Mesodermal cell (in vitro differentiated cells): ENCODE measurements at regions not wholly inside any gene's neighbourhood (a gene's known extent, or its start where the extent isn't known, plus 50 kb on each side); places are given as distances from the start of the nearest gene placed in this dataset.

Source experiments
- H3K27ac ChIP-seq: 2 replicates; pipeline ENCODE4 v1.7.0; 2013; ENCODE audit warnings: mild to moderate bottlenecking, low read depth, low read length, moderate library complexity; ENCODE audit not compliant: severe bottlenecking
- H3K36me3 ChIP-seq: 2 replicates; pipeline ENCODE4 v1.7.1; 2013; ENCODE audit warnings: mild to moderate bottlenecking, low read length, moderate library complexity; ENCODE audit not compliant: control insufficient read depth, insufficient read depth
- H3K4me1 ChIP-seq: one replicate; pipeline ENCODE4 v1.7.1; 2013; ENCODE audit warnings: mild to moderate bottlenecking, low read length; ENCODE audit not compliant: insufficient read depth, control insufficient read depth, poor library complexity, severe bottlenecking
- H3K4me3 ChIP-seq: 2 replicates; pipeline ENCODE4 v1.7.0; 2013; ENCODE audit warnings: low read length, control low read depth, mild to moderate bottlenecking; ENCODE audit not compliant: insufficient read depth, poor library complexity, severe bottlenecking; ENCODE audit errors: extremely low read depth
- H3K9me3 ChIP-seq: 2 replicates; pipeline ENCODE4 v1.7.1; 2013; ENCODE audit warnings: mild to moderate bottlenecking, low read length, moderate library complexity; ENCODE audit not compliant: control insufficient read depth
- WGBS, 2 experiments: methylation state at CpG; one replicate each; pipeline ENCODE4 v1.1.5; 2013; ENCODE audit warnings: missing lambda C conversion rate in 2 of 2; ENCODE audit not compliant: insufficient coverage in 2 of 2; 5-methylcytosine and 5-hydroxymethylcytosine counted together

DNA sequence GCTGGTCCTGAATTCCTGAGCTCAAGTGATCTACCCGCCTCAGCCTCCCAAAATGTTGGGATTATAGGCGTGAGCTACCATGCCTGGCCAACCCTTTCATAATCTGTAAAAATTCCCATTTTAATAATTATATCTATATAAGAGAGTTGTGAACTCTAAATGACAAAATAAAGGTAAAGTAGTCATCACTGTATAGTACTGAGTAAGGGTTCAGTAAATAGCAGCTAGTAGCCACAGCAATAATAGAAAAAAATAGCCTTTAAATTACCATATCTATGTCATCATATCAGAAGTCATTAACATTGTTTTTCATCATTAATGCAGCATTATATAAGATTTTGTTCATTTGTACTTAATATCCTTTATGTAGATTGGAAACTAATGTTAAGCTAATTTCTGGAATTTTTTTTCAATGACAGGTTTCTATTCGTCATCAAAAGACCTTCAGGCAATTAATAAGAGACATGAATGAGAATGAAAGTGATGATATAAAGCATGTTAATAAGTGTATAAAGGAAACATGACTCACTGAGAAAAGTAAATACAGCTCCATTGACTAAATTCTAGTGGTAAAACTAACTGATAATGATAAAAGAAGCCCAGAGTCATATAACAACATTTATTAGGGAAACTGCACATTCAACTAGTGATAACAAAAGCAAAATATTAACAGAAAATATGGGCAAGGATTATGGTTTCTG, 85.9 kb upstream of the UGT8 start:
- 100% methylated on average over 1 of the region's 3 CpGs for WGBS, 2 experiments
- Histone ChIP-seq H3K4me3 (no peak overlapping the region), H3K9me3 (no peaks in the 10 kb centered on the region), H3K4me1 (no peaks in the 10 kb centered on the region), H3K27ac (no peak overlapping the region), H3K36me3 (no peaks in the 10 kb centered on the region)

- Histone ChIP-seq H3K27ac (no peak overlapping the region), H3K4me1 (no peaks in the 10 kb centered on the region), H3K4me3 (no peak overlapping the region), H3K9me3 (no peaks in the 10 kb centered on the region), H3K36me3 (no peaks in the 10 kb centered on the region)
- no CpG with 5 or more reads among the region's 2 CpGs for WGBS, 2 experiments
These were observed 79.2 kb upstream of the UGT8 start for GRCh38 chr4:114519368-114519767.

DNA sequence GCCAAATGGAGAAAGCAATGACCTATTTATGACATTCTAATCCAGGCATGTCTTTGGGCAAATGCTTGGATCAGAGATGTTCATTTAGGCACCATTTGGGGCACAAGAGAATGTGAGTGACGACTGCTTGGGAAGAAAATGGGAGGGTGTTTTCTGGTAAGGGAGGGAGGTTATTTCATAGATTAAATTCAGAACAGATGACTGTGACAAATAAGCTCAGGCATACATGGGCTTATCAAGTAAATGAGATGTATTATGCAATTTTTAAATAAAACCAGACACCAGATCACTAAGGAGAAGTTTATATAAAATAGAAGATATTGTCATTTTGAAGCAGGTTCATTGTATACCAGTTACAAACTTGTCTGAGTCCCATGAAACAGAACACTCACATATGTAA, 71.4 kb upstream of the UGT8 start:
- WGBS, 2 experiments = 67 to 83% methylated on average over 1 of the region's 1 CpG
- Histone ChIP-seq H3K27ac (no peak overlapping the region), H3K4me1 (no peaks in the 10 kb centered on the region), H3K9me3 (no peaks in the 10 kb centered on the region), H3K36me3 (no peaks in the 10 kb centered on the region), H3K4me3 (no peak overlapping the region)

DNA sequence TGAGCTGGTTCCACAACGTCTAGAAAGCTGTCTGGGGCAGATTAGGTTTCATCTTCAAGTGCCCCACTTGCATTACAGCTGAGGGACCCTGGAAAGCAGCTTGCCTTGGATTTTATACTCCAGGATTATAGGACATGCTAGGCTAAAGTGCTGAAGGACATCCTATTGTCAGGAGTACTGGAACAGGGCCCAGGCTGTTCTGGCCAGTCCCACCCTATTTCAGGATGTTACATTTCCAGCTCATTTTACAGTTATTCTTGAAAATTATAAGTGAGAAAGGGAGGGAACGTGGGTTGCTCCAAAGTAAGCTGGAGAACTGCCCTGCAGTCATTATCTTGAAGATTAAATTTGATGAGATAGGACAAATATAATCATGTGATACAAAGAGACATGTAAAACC, 71.0 kb upstream of the UGT8 start:
- no peak overlapping the region for H3K27ac ChIP-seq
- WGBS, 2 experiments = 67 to 75% methylated on average over 1 of the region's 2 CpGs
- H3K4me1 ChIP-seq = no peaks in the 10 kb centered on the region
- H3K9me3 ChIP-seq = no peaks in the 10 kb centered on the region
- H3K4me3 ChIP-seq = no peak overlapping the region
- no peaks in the 10 kb centered on the region for H3K36me3 ChIP-seq

- Histone ChIP-seq H3K4me3 (no peak overlapping the region), H3K9me3 (no peaks in the 10 kb centered on the region), H3K36me3 (no peaks in the 10 kb centered on the region), H3K4me1 (no peaks in the 10 kb centered on the region), H3K27ac (no peak overlapping the region)
- WGBS, 2 experiments = 60% methylated on average over 1 of the region's 1 CpG; no CpG with 5 or more reads in 1 of the 2 experiments
These were observed 62.9 kb upstream of the UGT8 start for GRCh38 chr4:114535725-114536124.

- no peaks in the 10 kb centered on the region for H3K36me3 ChIP-seq
- WGBS, 2 experiments = 69 to 87% methylated on average over 2 to 3 of the region's 3 CpGs
These were observed 61.3 kb upstream of the UGT8 start for GRCh38 chr4:114537352-114537751.

GRCh38 chr4:114538012-114538617, 60.5 kb upstream of the UGT8 start:
- H3K4me3 ChIP-seq = no peak overlapping the region
- no peaks in the 10 kb centered on the region for H3K4me1 ChIP-seq
- H3K9me3 ChIP-seq = no peaks in the 10 kb centered on the region
- H3K36me3 ChIP-seq = no peaks in the 10 kb centered on the region
- WGBS, 2 experiments = 89 to 97% methylated on average over 5 of the region's 5 CpGs
- H3K27ac ChIP-seq = no peak overlapping the region

More at GRCh38 chr4:114537352-114537751, 61.3 kb upstream of the UGT8 start:
- H3K4me3 ChIP-seq = no peak overlapping the region
- no peaks in the 10 kb centered on the region for H3K4me1 ChIP-seq
- H3K27ac ChIP-seq = no peak overlapping the region
- no peaks in the 10 kb centered on the region for H3K9me3 ChIP-seq

GRCh38 chr4:114539985-114540384, 58.6 kb upstream of the UGT8 start:
- no peaks in the 10 kb centered on the region for H3K4me1 ChIP-seq
- no peak overlapping the region for H3K27ac ChIP-seq
- H3K36me3 ChIP-seq = no peaks in the 10 kb centered on the region
- no peak overlapping the region for H3K4me3 ChIP-seq
- H3K9me3 ChIP-seq = no peaks in the 10 kb centered on the region

- WGBS, 2 experiments = 92% methylated on average over 2 of the region's 2 CpGs; no CpG with 5 or more reads in 1 of the 2 experiments
- Histone ChIP-seq H3K4me3 (no peak overlapping the region), H3K9me3 (peaks cover 17% of the 10 kb centered on the region), H3K36me3 (no peaks in the 10 kb centered on the region), H3K27ac (no peak overlapping the region), H3K4me1 (no peaks in the 10 kb centered on the region)
These were observed 51.1 kb upstream of the UGT8 start for GRCh38 chr4:114547340-114548134.
